AG08396 (cell line): ENCODE measurements at regions not wholly inside any gene's neighbourhood (a gene's known extent, or its start where the extent isn't known, plus 50 kb on each side); places are given as distances from the start of the nearest gene placed in this dataset.
"Not testable (repeated sequence)": the region's sequence is repeated elsewhere in the genome, so short reads cannot be mapped to it uniquely, and the experiment has no call there.

Experiments
- DNase-seq: peaks from one replicate; pipeline ENCODE4 v3.0.0; 2012; ENCODE audit warnings: low spot score, mixed read lengths

DNA sequence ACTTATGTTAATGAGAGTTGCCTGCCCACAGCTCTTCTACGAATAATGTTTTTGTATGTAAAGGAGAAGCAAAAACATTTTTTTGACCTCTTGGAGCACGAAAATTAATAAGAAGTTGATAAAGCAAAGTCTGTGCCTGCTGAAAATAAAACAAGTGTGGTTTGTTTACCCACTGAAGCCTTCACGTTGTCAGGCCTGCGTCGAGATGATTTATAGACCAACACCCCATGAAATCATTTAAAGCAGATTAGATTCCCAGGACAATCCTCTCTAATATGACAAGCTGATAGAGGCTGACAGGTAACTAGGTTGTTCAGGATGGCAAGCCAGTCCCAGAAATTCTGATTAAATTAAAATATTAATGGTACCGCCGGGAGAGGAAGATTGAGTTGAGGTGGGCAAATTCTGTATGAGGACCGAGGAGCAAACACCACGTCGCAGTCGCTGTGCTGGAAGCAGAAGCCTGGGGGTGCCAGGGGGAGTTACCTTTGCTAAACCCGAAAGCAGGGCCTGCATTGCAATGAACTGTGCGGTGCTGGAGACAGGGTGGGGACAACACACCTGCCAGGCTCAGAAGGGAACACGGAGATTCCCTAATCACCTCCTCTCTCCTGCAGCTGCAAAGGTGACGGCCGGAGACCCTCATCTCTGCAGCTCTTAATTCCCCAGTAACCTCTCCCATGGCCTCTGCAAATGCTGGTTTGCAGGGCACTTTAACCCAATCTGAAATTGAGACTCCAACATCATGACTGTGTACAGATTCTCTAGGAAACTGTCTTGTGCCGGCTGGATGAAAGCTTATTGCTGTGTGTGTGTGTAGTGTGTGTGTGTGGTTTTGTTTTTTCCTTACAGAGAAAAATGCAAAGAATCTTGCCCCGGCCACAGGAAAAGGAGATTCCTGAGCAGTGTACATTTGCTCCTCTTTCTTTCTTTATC is 2805.9 kb downstream of the RPIA start:
- not testable (repeated sequence) for DNase-seq

DNA sequence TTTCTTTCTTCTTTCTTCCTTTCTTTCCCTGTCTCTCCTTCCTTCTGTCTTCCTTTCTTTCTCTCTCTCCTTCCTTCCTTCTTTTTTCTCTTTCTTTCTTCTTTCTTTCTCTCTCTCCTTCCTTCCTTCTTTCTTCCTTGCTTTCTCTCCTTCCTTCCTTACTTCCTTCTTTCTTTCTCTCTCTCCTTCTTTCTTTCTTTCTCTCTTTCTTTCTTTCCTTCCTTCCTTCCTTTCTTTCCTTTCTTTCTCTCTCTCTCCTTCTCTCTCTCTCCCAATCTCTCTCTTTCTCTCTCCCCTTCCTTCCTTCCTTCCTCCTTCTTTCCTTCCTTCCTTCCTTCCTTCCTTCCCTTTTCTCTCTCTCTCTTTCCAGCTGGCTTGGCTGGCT is 2806.6 kb downstream of the RPIA start:
- not testable (repeated sequence) for DNase-seq

DNA sequence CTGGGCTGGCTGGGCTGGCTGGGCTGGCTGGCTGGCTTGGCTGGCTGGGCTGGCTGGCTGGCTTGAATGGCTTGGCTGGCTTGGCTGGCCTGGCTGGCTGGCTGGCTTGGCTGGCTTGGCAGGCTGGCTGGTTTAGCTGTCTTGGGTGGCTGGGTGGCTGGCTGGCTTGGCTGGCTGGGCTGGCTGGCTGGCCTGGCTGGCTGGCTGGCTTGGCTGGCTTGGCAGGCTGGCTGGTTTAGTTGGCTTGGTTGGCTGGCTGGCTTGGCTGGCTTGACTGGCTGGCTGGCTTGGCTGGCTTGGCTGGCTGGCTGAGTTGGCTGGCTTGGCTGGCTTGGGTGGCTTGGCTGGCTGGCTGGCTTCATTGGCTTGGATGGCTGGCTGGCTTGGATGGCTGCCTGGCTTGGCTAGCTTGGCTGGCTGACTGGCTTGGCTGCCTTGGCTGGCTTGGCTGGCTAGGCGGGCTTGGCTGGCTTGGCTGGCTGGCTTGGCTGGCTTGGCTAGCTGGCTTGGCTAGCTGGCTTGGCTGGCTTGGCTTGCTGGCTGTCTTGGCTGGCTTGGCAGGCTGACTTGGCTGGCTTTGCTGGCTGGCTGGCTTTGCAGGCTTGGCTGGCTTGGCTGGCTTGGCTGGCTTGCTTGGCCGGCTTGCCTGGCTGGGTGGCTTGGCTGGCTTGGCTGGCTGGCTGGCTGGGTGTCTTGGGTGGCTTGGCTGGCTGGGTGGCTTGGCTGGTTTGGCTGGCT is 2807.2 kb downstream of the RPIA start:
- DNase-seq, result not testable (repeated sequence)

DNA sequence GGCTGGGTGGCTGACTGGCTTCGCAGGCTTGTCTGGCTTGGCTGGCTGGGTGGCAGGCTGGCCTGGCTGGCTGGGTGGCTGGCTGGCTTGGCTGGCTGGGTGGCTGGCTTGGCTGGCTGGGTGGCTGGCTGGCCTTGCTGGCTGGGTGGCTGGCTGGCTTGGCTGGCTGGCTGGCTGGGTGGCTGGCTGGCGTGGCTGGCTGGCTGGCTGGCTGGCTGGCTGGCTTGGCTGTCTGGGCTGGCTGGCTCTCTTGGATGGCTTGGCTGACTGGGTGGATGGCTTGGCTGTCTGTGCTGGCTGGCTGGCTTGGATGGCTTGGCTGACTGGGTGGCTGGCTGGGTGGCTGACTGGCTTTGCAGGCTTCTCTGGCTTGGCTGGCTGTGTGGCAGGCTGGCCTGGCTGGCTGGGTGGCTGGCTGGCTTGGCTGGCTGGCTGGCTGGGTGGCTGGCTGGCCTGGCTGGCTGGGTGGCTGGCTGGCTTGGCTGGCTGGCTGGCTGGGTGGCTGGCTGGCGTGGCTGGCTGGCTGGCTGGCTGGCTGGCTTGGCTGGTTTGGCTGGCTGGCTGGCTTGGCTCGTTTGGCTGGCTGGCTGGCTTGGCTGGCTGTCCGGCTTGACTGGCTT is 2808.1 kb downstream of the RPIA start:
- DNase-seq, result not testable (repeated sequence)

DNA sequence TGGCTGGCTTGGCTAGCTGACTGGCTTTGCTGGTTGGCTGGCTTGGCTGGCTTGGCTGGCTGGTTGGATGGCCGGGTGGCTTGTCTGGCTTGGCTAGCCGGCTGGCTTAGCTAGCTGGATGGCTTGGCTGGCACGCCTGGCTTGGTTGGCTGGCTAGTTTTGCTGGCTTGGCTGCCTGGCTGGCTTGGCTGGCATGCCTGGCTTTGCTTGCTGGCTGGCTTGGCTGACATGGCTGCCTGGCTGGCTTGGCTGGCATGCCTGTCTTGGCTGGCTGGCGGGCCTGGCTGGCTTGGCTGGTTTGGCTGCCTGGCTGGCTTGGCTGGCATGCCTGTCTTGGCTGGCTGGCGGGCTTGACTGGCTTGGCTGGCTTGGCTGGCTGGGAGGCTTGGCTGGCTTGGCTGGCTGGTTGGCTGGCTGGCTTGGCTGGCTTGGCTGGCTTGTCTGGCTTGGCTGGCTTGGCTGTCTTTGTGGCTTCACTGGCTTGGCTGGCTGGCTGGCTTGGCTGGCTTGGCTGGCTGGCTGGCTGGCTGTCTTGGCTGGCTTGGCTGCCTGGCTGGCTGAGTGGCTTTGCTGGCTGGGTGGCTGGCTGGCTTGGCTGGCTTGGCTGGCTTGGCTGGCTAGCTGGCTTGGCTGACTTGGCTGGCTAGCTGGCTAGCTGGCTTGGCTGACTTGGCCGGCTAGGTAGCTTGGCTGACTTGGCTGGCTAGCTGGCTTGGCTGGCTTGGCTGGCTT is 2808.9 kb downstream of the RPIA start:
- not testable (repeated sequence) for DNase-seq

DNA sequence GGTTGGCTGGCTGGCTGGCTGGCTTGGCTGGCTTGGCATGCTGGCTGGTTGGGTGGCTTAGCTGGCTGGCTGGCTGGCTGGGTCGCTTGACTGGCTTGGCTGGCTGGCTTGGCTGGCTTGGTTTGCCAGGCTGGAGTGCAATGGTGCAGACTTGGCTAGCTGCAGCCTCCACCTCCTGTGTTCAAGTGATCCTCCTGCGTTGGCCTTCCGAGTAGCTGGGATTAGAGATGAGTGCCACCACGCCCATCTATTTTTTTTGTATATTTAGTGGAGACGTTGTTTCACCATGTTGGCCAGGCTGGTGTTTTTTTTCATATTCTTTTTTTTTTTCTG is 2809.5 kb downstream of the RPIA start:
- DNase-seq, result not testable (repeated sequence)

DNA sequence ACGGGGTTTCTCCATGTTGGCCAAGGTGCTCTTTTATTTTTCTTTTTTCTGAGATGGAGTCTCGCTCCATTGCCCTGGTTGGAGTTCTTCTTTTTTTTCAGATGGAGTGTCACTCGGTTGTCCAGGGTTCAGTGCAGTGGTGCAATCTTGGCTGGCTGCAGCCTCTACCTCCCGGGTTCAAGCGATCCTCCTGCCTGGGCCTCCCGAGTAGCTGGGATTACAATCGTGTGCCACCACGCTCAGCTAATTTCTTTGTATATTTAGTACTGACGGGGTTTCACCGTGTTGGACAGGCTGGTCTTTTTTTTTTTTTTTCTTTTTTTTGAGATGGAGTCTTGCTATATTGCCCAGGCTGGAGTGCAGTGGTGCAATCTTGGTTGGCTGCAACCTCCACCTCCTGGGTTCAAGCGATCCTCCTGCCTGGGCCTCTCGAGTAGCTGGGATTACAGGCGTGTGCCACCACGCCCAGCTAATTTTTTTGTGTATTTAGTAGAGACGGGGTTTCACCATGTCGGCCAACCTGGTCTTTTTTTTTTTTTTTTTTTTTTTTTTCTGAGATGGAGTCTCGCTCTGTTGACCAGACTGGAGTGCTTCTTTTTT is 2810.1 kb downstream of the RPIA start:
- DNase-seq, result not testable (repeated sequence)

DNA sequence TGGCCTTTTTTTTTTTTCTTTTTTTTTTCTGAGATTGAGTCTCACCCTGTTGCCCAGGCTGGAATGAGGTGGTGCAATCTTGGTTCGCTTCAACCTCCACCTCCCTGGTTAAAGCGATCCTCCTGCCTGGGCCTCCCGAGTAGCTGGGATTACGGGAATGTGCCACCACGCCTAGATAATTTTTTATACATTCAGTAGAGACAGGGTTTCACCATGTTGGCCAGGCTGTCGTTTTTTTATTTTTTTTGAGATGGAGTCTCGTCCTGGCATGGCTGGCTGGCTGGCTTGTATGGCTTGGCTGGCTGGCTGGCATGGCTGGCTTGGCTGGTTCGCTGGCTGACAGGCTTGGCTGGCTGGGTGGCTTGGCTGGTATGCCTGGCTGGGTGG is 2812.1 kb downstream of the RPIA start:
- DNase-seq, result not testable (repeated sequence)

DNA sequence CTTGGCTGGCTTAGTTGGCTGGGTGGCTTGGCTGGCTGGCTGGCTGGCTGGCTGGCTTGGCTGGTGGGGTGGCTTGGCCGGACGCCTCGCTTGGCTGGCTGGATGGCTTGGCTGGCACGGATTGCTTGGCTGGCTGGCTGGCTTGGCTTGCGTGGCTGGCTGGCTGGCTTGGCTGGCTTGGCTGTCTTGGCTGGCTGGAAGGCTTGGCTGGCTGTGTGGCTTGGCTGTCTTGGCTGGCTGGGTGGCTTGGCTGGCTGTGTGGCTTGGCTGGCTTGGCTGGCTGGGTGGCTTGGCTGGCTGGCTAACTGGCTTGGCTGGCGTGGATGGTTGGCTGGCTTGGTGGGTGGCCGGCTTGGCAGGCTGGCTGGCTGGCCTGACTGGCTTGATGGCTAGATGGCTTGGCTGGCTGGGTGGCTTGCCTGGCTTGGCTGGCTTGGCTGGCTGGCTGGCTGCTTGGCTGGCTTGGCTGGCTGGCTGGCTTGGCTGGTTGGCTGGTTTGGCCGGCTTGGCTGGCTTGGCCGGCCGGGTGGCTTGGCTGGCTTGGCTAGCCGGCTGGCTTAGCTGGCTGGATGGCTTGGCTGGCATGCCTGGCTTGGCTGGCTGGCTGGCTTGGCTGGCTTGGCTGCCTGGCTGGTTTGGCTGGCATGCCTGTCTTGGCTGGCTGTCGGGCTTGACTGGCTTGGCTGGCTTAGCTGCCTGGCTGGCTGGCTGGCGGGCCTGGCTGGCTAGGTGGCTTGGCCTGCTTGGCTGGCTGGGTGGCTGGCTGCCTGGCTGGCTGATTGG is 2812.7 kb downstream of the RPIA start:
- DNase-seq, result not testable (repeated sequence)

DNA sequence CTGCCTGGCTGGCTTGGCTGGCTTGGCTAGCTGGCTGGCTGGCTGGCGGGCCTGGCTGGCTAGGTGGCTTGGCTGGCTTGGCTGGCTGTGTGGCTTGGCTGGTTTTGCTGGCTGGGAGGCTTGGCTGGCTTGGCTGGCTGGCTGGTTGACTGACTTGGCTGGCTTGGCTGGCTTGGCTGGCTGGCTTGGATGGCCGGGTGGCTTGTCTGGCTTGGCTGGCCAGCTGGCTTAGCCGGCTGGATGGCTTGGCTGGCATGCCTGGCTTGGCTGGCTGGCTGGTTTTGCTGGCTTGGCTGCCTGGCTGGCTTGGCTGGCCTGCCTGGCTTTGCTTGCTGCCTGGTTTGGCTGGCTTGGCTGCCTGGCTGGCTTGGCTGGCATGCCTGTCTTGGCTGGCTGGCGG is 2817.3 kb downstream of the RPIA start:
- DNase-seq, result not testable (repeated sequence)

DNA sequence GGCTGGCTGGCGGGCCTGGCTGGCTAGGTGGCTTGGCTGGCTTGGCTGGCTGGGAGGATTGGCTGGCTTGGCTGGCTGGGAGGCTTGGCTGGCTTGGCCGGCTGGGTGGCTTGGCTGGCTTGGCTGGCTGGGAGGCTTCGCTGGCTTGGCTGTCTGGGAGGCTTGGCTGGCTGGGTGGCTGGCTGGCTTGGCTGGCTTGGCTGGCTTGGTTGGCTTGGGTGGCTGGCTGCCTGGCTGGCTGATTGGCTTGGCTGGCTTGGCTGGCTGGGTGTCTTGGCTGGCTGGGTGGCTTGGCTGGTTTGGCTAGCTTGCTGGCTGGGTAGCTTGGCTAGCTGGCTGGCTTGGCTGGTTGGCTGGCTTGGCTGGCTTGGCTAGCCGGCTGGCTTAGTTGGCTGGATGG is 2817.8 kb downstream of the RPIA start:
- not testable (repeated sequence) for DNase-seq

DNA sequence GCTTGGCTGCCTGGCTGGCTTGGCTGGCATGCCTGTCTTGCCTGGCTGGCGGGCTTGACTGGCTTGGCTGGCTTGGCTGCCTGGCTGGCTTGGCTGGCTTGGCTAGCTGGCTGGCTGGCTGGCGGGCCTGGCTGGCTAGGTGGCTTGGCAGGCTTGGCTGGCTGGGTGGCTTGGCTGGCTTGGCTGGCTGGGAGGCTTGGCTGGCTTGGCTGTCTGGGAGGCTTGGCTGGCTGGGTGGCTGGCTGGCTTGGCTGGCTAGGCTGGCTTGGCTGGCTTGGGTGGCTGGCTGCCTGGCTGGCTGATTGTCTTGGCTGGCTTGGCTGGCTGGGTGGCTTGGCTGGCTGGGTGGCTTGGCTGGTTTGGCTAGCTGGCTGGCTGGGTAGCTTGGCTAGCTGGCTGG is 2819.7 kb downstream of the RPIA start:
- not testable (repeated sequence) for DNase-seq

DNA sequence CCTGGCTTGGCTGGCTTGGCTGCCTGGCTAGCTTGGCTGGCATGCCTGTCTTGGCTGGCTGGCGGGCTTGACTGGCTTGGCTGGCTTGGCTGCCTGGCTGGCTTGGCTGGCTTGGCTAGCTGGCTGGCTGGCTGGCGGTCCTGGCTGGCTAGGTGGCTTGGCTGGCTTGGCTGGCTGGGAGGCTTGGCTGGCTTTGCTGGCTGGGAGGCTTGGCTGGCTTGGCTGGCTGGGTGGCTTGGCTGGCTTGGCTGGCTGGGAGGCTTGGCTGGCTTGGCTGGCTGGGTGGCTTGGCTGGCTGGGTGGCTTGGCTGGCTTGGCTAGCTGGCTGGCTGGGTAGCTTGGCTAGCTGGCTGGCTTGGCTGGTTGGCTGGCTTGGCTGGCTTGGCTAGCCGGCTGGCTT is 2824.5 kb downstream of the RPIA start:
- DNase-seq, result not testable (repeated sequence)

DNA sequence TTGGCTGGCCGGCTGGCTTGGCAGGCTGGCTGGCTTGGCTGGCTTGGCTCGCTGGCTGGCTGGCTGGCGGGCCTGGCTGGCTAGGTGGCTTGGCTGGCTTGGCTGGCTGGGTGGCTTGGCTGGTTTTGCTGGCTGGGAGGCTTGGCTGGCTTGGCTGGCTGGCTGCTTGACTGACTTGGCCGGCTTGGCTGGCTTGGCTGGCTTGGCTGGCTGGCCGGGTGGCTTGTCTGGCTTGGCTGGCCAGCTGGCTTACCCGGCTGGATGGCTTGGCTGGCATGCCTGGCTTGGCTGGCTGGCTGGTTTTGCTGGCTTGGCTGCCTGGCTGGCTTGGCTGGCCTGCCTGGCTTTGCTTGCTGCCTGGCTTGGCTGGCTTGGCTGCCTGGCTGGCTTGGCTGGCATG is 2825.2 kb downstream of the RPIA start:
- not testable (repeated sequence) for DNase-seq

DNA sequence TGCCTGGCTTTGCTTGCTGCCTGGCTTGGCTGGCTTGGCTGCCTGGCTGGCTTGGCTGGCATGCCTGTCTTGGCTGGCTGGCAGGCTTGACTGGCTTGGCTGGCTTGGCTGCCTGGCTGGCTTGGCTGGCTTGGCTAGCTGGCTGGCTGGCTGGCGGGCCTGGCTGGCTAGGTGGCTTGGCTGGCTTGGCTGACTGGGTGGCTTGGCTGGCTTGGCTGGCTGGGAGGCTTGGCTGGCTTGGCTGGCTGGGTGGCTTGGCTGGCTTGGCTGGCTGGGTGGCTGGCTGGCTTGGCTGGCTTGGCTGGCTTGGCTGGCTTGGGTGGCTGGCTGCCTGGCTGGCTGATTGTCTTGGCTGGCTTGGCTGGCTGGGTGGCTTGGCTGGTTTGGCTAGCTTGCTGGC is 2826.4 kb downstream of the RPIA start:
- DNase-seq, result not testable (repeated sequence)

DNA sequence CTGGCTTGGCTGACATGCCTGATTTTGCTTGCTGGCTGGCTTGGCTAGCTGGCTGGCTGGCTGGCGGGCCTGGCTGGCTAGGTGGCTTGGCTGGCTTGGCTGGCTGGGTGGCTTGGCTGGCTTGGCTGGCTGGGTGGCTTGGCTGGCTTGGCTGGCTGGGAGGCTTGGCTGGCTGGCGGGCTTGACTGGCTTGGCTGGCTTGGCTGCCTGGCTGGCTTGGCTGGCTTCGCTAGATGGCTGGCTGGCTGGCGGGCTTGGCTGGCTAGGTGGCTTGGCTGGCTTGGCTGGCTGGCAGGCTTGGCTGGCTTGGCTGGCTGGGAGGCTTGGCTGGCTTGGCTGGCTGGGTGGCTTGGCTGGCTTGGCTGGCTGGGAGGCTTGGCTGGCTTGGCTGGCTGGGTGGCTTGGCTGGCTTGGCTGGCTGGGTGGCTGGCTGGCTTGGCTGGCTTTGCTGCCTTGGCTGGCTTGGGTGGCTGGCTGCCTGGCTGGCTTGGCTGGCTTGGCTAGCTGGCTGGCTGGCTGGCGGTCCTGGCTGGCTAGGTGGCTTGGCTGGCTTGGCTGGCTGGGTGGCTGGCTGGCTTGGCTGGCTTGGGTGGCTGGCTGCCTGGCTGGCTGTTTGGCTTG is 2827.0 kb downstream of the RPIA start:
- not testable (repeated sequence) for DNase-seq

DNA sequence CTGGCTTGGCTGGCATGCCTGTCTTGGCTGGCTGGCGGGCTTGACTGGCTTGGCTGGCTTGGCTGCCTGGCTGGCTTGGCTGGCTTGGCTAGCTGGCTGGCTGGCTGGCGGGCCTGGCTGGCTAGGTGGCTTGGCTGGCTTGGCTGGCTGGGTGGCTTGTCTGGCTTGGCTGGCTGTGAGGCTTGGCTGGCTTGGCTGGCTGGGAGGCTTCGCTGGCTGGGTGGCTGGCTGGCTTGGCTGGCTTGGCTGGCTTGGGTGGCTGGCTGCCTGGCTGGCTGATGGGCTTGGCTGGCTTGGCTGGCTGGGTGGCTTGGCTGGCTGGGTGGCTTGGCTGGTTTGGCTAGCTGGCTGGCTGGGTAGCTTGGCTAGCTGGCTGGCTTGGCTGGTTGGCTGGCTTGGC is 2827.9 kb downstream of the RPIA start:
- DNase-seq, result not testable (repeated sequence)

DNA sequence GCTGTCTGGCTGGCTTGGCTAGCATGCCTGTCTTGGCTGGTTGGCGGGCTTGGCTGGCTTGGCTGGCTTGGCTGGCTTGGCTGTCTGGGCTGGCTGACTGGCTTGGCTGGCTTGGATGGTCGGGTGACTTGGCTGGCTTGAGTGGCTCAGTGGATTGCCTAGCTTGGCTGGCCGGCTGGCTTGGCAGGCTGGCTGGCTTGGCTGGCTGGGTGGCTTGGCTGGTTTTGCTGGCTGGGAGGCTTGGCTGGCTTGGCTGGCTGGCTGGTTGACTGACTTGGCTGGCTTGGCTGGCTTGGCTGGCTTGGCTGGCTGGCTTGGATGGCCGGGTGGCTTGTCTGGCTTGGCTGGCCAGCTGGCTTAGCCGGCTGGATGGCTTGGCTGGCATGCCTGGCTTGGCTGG is 2828.4 kb downstream of the RPIA start:
- DNase-seq, result not testable (repeated sequence)

DNA sequence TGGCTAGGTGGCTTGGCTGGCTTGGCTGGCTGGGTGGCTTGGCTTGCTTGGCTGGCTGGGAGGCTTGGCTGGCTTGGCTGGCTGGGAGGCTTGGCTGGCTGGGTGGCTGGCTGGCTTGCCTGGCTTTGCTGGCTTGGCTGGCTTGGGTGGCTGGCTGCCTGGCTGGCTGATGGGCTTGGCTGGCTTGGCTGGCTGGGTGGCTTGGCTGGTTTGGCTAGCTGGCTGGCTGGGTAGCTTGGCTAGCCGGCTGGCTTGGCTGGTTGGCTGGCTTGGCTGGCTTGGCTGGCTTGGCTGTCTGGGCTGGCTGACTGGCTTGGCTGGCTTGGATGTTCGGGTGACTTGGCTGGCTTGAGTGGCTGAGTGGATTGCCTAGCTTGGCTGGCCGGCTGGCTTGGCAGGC is 2829.1 kb downstream of the RPIA start:
- DNase-seq, result not testable (repeated sequence)

DNA sequence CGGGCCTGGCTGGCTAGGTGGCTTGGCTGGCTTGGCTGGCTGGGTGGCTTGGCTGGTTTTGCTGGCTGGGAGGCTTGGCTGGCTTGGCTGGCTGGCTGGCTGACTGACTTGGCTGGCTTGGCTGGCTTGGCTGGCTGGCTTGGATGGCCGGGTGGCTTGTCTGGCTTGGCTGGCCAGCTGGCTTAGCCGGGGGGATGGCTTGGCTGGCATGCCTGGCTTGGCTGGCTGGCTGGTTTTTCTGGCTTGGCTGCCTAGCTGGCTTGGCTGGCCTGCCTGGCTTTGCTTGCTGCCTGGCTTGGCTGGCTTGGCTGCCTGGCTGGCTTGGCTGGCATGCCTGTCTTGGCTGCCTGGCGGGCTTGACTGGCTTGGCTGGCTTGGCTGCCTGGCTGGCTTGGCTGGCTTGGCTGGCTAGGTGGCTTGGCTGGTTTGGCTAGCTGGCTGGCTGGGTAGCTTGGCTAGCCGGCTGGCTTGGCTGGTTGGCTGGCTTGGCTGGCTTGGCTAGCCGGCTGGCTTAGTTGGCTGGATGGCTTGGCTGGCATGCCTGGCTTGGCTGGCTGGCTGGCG is 2829.6 kb downstream of the RPIA start:
- not testable (repeated sequence) for DNase-seq
